GM20000 (cell line): ENCODE measurements at regions not wholly inside any gene's neighbourhood (a gene's known extent, or its start where the extent isn't known, plus 50 kb on each side); places are given as distances from the start of the nearest gene placed in this dataset.

Experiments used
- DNase-seq: peaks from one replicate; pipeline ENCODE4 v3.0.0; 2012; ENCODE audit warnings: low spot score
- CTCF ChIP-seq: IDR thresholded peaks from 2 replicates; pipeline ENCODE4 v1.5.1; 2012; ENCODE audit warnings: mild to moderate bottlenecking, control low read depth; ENCODE audit errors: extremely low read depth, missing control alignments

- no peak for TF ChIP-seq CTCF
- no peak for DNase-seq
Observed at GRCh38 chr18:37764541-37765288, 199.1 kb upstream of the CELF4 start.

- TF ChIP-seq CTCF = no peak
- DNase-seq = no peak
Observed at GRCh38 chr18:37762076-37762621, 196.6 kb upstream of the CELF4 start.

- no peak for DNase-seq
- no peak for TF ChIP-seq CTCF
Observed at GRCh38 chr18:37754141-37754540, 188.5 kb upstream of the CELF4 start.

- no peak for TF ChIP-seq CTCF
- no peak for DNase-seq
Observed at GRCh38 chr18:37742436-37742835, 176.8 kb upstream of the CELF4 start.

GRCh38 chr18:37741032-37741623 is 175.5 kb upstream of the CELF4 start:
- TF ChIP-seq CTCF = no peak
- DNase-seq = no peak

GRCh38 chr18:37734406-37734805 is 168.8 kb upstream of the CELF4 start:
- DNase-seq = no peak
- TF ChIP-seq CTCF = no peak

- no peak for DNase-seq
Observed at GRCh38 chr18:37729716-37730115, 164.1 kb upstream of the CELF4 start.

More at GRCh38 chr18:37729716-37730115, 164.1 kb upstream of the CELF4 start:
- no peak for TF ChIP-seq CTCF
